GM12891 (cell line): ENCODE measurements at regions not wholly inside any gene's neighbourhood (a gene's known extent, or its start where the extent isn't known, plus 50 kb on each side); places are given as distances from the start of the nearest gene placed in this dataset.

Source experiments
- POLR2A ChIP-seq: IDR thresholded peaks from 2 replicates; pipeline ENCODE4 v1.6.1; 2011; ENCODE audit warnings: low read depth, low read length, control low read depth
- SPI1 ChIP-seq: IDR thresholded peaks from 2 replicates; pipeline ENCODE4 v1.6.1; 2011; ENCODE audit warnings: low read depth, low read length, control low read depth

DNA sequence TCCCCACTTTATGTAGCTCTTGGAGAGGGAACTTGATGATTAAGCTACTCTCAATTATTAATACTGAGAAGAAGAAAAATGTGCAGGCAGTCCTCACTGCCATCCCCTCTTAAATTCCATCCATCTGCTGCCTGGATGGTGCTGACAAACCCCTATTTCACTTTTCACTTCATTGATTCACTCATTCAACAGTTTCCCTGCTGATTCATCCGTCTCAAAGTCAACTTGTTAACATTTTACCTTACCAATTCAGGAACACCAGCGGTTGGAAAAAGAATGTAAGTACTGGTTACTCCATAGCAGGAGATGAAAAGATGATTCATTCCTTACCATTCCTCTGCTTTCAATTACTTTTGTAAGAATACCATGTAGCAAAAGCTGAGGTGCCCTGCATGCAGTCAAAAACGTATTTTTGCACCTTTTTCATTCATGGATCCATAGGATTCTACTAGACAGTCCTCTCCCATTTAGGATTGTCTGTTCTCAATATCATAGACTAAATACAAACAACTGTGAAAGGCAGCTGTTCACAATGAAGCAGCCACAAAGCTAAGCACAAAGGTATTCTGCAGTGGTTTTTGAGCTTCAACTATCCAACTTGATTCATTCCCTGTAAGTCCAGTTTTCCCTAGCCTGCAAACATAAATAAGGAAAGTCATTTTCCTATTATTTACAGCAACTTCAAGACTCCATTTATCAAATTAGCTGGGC lies 262.0 kb downstream of the MREG start:
- TF ChIP-seq POLR2A = no peak
- TF ChIP-seq SPI1 = no peak
